HG03064 (cell line): ENCODE measurements at regions not wholly inside any gene's neighbourhood (a gene's known extent, or its start where the extent isn't known, plus 50 kb on each side); places are given as distances from the start of the nearest gene placed in this dataset.

ENCODE experiments used
- ATAC-seq: cut with Tn5 transposase; IDR thresholded peaks from one replicate; pipeline ENCODE4 v1.9.1; 2021; ENCODE audit warnings: low read depth; ENCODE audit not compliant: unreplicated experiment

GRCh38 chr20:47868744-47869143 is 83.5 kb upstream of the SULF2 start:
- ATAC-seq, result no peak

- ATAC-seq, result no peak
Observed at GRCh38 chr20:47868236-47868635, 83.0 kb upstream of the SULF2 start.

- no peak for ATAC-seq
Observed at GRCh38 chr20:47867831-47868230, 82.5 kb upstream of the SULF2 start.

- no peak for ATAC-seq
Observed at GRCh38 chr20:47866480-47866879, 81.2 kb upstream of the SULF2 start.

GRCh38 chr20:47865912-47866311 is 80.6 kb upstream of the SULF2 start:
- ATAC-seq, result no peak

GRCh38 chr20:47865451-47865850 is 80.2 kb upstream of the SULF2 start:
- ATAC-seq, result no peak

GRCh38 chr20:47863981-47864380 is 78.7 kb upstream of the SULF2 start:
- ATAC-seq, result no peak

- ATAC-seq, result no peak
Observed at GRCh38 chr20:47863315-47863965, 78.2 kb upstream of the SULF2 start.

- no peak for ATAC-seq
Observed at GRCh38 chr20:47862574-47863240, 77.4 kb upstream of the SULF2 start.

- no peak for ATAC-seq
Observed at GRCh38 chr20:47861116-47861515, 75.8 kb upstream of the SULF2 start.

GRCh38 chr20:47860049-47860830 is 75.0 kb upstream of the SULF2 start:
- no peak for ATAC-seq

GRCh38 chr20:47859278-47859677 is 74.0 kb upstream of the SULF2 start:
- no peak for ATAC-seq

- ATAC-seq, result no peak
Observed at GRCh38 chr20:47857569-47858464, 72.5 kb upstream of the SULF2 start.

GRCh38 chr20:47857187-47857568 is 71.9 kb upstream of the SULF2 start:
- ATAC-seq, result no peak

- no peak for ATAC-seq
Observed at GRCh38 chr20:47855799-47856198, 70.5 kb upstream of the SULF2 start.

GRCh38 chr20:47854687-47855212 is 69.5 kb upstream of the SULF2 start:
- no peak for ATAC-seq

- ATAC-seq, result no peak
Observed at GRCh38 chr20:47851774-47852173, 66.5 kb upstream of the SULF2 start.

GRCh38 chr20:47850146-47850545 is 64.9 kb upstream of the SULF2 start:
- ATAC-seq, result no peak

GRCh38 chr20:47849596-47849995 is 64.3 kb upstream of the SULF2 start:
- no peak for ATAC-seq

GRCh38 chr20:47849006-47849405 is 63.7 kb upstream of the SULF2 start:
- ATAC-seq, result no peak
